ENCODE measurements at regions not wholly inside any gene's neighbourhood (a gene's known extent, or its start where the extent isn't known, plus 50 kb on each side); places are given as distances from the start of the nearest gene placed in this dataset.

- ChIA-PET POLR2A (no interaction called here), CTCF (interaction anchor here (0.7 kb wide), 1 partner anchor 103 kb away, joined by 3 read pairs; no protein-coding TSS in a partner anchor)
- Histone ChIP-seq H3K27ac (ENCODE audit: extremely low read depth, low read depth, low read length) (no peak overlapping the region), H3K4me1 (ENCODE audit: control insufficient read depth, insufficient read depth, low read length) (no peaks in the 10 kb centered on the region), H3K36me3 (ENCODE audit: control insufficient read depth in 2 of 2, insufficient read depth in 1 of 2, low read length in 2 of 2) (no peaks in the 10 kb centered on the region), H3K4me3 (ENCODE audit: low read depth, low read length) (no peak overlapping the region), H3K9me3 (ENCODE audit: control insufficient read depth, insufficient read depth, low read depth, low read length) (no peaks in the 10 kb centered on the region)
- TF ChIP-seq ZNF777 (tag by site-specific recombination; IDR thresholded peaks at IDR 0.05; ENCODE audit: borderline replicate concordance) (no peak), SP7 (tag by site-specific recombination; IDR thresholded peaks at IDR 0.05) (no peak), ZSCAN30 (tag by site-specific recombination; IDR thresholded peaks at IDR 0.05) (no peak), HOXD13 (CRISPR knock-in tag; IDR thresholded peaks at IDR 0.05; ENCODE audit: borderline replicate concordance) (no peak), ZNF596 (tag by site-specific recombination; IDR thresholded peaks at IDR 0.05) (no peak), ZNF791 (tag by site-specific recombination; IDR thresholded peaks at IDR 0.05) (no peak), ZNF664 (tag by site-specific recombination; IDR thresholded peaks at IDR 0.05) (no peak), ZNF555 (tag by site-specific recombination; conservative IDR thresholded peaks at IDR 0.05) (no peak), ZNF394 (tag by site-specific recombination; IDR thresholded peaks at IDR 0.05; ENCODE audit: borderline replicate concordance) (no peak), BCL11B (tag by site-specific recombination; IDR thresholded peaks at IDR 0.05; ENCODE audit: low read depth) (no peak), SALL2 (tag by site-specific recombination; IDR thresholded peaks at IDR 0.05; ENCODE audit: borderline replicate concordance) (no peak), ZNF645 (tag by site-specific recombination; IDR thresholded peaks at IDR 0.05) (no peak), ZIC2 (tag by site-specific recombination; IDR thresholded peaks at IDR 0.05) (no peak), ZNF19 (tag by site-specific recombination; IDR thresholded peaks at IDR 0.05; ENCODE audit: low read depth) (no peak), ZNF544 (tag by site-specific recombination; IDR thresholded peaks at IDR 0.05) (no peak), ZNF510 (tag by site-specific recombination; IDR thresholded peaks at IDR 0.05; ENCODE audit: insufficient replicate concordance) (no peak), HIC1 (tag by site-specific recombination; IDR thresholded peaks at IDR 0.05) (no peak), ZFP69B (tag by site-specific recombination; IDR thresholded peaks at IDR 0.05) (no peak)
Observed at GRCh38 chr3:137845194-137845593, 81.1 kb downstream of the SOX14 start.

DNA sequence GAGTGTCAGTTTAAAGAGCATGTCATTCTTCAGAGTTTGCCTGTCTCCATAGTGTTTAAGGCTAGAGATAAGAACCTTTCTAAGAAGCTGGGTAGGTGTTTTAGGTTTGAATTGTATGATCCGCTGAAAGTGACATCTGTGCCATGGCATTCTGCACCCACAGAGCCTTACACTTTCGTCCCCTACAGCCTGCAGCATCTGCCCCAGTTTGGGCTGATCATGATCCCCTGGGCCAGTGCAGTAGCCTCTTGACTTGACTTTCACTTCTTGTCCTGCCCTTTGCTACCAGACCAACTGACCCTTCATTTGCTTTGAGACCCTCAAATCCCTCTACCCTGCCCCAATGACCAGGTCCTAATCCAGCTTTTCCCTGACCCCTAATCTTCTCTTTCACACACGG lies 81.6 kb downstream of the SOX14 start:
- Histone ChIP-seq H3K9me3 (ENCODE audit: control insufficient read depth, insufficient read depth, low read depth, low read length) (no peaks in the 10 kb centered on the region), H3K27ac (ENCODE audit: extremely low read depth, low read depth, low read length) (no peak overlapping the region), H3K4me1 (ENCODE audit: control insufficient read depth, insufficient read depth, low read length) (no peaks in the 10 kb centered on the region), H3K4me3 (ENCODE audit: low read depth, low read length) (no peak overlapping the region), H3K36me3 (ENCODE audit: control insufficient read depth in 2 of 2, insufficient read depth in 1 of 2, low read length in 2 of 2) (no peaks in the 10 kb centered on the region)
- POLR2A ChIA-PET, result no interaction called here
- CTCF ChIA-PET, result interaction anchor here (0.7 kb wide), 1 partner anchor 103 kb away, joined by 3 read pairs; no protein-coding TSS in a partner anchor
- TF ChIP-seq GLIS2 (tag by site-specific recombination; IDR thresholded peaks at IDR 0.05) (no peak), ZSCAN16 (tag by site-specific recombination; IDR thresholded peaks at IDR 0.05) (no peak), ZNF121 (tag by site-specific recombination; IDR thresholded peaks at IDR 0.05) (no peak), KLF1 (tag by site-specific recombination; IDR thresholded peaks at IDR 0.05) (no peak), ZNF324 (tag by site-specific recombination; IDR thresholded peaks at IDR 0.05) (no peak), EGR2 (tag by site-specific recombination; IDR thresholded peaks at IDR 0.05; ENCODE audit: low read depth) (no peak), SALL2 (tag by site-specific recombination; IDR thresholded peaks at IDR 0.05; ENCODE audit: borderline replicate concordance) (no peak), ZNF664 (tag by site-specific recombination; IDR thresholded peaks at IDR 0.05) (no peak), ZNF138 (tag by site-specific recombination; IDR thresholded peaks at IDR 0.05; ENCODE audit: borderline replicate concordance) (no peak), MYNN (tag by site-specific recombination; IDR thresholded peaks at IDR 0.05; ENCODE audit: borderline replicate concordance) (no peak), ZFP41 (tag by site-specific recombination; IDR thresholded peaks at IDR 0.05; ENCODE audit: borderline replicate concordance) (no peak)
- TF ChIP-seq, protein P1, sequence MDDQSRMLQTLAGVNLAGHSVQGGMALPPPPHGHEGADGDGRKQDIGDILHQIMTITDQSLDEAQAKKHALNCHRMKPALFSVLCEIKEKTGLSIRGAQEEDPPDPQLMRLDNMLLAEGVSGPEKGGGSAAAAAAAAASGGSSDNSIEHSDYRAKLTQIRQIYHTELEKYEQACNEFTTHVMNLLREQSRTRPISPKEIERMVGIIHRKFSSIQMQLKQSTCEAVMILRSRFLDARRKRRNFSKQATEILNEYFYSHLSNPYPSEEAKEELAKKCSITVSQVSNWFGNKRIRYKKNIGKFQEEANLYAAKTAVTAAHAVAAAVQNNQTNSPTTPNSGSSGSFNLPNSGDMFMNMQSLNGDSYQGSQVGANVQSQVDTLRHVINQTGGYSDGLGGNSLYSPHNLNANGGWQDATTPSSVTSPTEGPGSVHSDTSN (CRISPR knock-in tag; IDR thresholded peaks at IDR 0.05), result no peak
- TF ChIP-seq, protein P2, sequence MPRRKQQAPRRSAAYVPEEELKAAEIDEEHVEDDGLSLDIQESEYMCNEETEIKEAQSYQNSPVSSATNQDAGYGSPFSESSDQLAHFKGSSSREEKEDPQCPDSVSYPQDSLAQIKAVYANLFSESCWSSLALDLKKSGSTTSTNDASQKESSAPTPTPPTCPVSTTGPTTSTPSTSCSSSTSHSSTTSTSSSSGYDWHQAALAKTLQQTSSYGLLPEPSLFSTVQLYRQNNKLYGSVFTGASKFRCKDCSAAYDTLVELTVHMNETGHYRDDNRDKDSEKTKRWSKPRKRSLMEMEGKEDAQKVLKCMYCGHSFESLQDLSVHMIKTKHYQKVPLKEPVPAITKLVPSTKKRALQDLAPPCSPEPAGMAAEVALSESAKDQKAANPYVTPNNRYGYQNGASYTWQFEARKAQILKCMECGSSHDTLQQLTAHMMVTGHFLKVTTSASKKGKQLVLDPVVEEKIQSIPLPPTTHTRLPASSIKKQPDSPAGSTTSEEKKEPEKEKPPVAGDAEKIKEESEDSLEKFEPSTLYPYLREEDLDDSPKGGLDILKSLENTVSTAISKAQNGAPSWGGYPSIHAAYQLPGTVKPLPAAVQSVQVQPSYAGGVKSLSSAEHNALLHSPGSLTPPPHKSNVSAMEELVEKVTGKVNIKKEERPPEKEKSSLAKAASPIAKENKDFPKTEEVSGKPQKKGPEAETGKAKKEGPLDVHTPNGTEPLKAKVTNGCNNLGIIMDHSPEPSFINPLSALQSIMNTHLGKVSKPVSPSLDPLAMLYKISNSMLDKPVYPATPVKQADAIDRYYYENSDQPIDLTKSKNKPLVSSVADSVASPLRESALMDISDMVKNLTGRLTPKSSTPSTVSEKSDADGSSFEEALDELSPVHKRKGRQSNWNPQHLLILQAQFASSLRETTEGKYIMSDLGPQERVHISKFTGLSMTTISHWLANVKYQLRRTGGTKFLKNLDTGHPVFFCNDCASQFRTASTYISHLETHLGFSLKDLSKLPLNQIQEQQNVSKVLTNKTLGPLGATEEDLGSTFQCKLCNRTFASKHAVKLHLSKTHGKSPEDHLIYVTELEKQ (tag by site-specific recombination; IDR thresholded peaks at IDR 0.05; ENCODE audit: borderline replicate concordance), result no peak

Data from HEK293 (cell line).